ENCODE measurements at regions not wholly inside any gene's neighbourhood (a gene's known extent, or its start where the extent isn't known, plus 50 kb on each side); places are given as distances from the start of the nearest gene placed in this dataset.

DNA sequence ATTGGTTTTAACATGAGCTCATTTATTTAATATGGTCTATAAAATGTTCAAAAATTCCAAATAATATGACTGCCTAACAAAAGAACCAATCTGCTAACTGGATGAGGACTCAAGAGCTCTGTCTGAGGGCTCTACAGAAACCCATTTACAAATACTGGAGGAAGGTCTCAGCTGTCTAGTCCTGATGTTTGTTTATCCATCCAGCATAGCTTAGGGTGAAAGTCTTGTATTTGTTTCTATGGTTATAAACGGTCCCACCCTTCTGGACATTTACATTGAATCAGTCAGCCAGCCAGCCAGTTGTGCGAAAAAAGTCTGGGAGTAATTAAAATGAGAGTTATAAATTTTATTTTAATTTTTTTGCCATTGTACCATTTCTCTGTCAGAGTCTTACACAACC is 220.7 kb downstream of the BMP4 start:
- Histone ChIP-seq H3K9me3 (no peaks in the 10 kb centered on the region), H3K27ac (no peak overlapping the region), H3K27me3 (replicated peaks; ENCODE audit: insufficient read depth) (no peaks in the 10 kb centered on the region), H3K36me3 (no peaks in the 10 kb centered on the region), H3K4me3 (no peak overlapping the region), H3K4me1 (ENCODE audit: control insufficient read depth in 1 of 2, low read depth in 2 of 2) (no peaks in the 10 kb centered on the region)
- DNase-seq (ENCODE audit: low spot score) = no peak
- no peak for ATAC-seq (ENCODE audit: insufficient number of reproducible peaks, low FRiP score, low read depth)
- TF ChIP-seq, protein P1, sequence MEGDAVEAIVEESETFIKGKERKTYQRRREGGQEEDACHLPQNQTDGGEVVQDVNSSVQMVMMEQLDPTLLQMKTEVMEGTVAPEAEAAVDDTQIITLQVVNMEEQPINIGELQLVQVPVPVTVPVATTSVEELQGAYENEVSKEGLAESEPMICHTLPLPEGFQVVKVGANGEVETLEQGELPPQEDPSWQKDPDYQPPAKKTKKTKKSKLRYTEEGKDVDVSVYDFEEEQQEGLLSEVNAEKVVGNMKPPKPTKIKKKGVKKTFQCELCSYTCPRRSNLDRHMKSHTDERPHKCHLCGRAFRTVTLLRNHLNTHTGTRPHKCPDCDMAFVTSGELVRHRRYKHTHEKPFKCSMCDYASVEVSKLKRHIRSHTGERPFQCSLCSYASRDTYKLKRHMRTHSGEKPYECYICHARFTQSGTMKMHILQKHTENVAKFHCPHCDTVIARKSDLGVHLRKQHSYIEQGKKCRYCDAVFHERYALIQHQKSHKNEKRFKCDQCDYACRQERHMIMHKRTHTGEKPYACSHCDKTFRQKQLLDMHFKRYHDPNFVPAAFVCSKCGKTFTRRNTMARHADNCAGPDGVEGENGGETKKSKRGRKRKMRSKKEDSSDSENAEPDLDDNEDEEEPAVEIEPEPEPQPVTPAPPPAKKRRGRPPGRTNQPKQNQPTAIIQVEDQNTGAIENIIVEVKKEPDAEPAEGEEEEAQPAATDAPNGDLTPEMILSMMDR (IDR thresholded peaks at IDR 0.05) = no peak

DNA sequence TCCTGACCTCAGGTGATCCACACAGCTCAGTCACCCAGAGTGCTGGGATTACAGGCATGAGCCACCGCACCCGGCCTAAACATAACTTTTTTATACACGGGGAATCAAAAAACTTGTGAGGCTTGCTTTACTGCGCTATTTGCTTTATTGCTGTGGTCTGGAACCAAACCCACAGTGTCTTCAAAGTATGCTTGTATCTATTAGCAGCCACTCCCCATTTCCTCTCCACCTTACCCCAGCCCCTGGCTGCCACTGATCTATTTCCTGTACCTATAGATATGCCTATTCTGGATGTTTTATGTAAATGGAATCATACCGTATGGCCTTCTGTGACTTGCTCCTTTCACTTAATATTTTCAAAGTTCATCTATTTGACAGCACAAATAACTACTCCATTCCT is 233.4 kb downstream of the BMP4 start:
- DNase-seq (ENCODE audit: low spot score) (no peak), ATAC-seq (ENCODE audit: insufficient number of reproducible peaks, low FRiP score, low read depth) (no peak)
- no peaks in the 10 kb centered on the region for H3K9me3 ChIP-seq
- TF ChIP-seq, protein P1 (IDR thresholded peaks at IDR 0.05) = no peak
- no peaks in the 10 kb centered on the region for H3K4me1 ChIP-seq (ENCODE audit: control insufficient read depth in 1 of 2, low read depth in 2 of 2)
- H3K36me3 ChIP-seq = no peaks in the 10 kb centered on the region
- H3K27me3 ChIP-seq (replicated peaks; ENCODE audit: insufficient read depth) = no peaks in the 10 kb centered on the region
- H3K4me3 ChIP-seq = no peak overlapping the region
- no peak overlapping the region for H3K27ac ChIP-seq

DNA sequence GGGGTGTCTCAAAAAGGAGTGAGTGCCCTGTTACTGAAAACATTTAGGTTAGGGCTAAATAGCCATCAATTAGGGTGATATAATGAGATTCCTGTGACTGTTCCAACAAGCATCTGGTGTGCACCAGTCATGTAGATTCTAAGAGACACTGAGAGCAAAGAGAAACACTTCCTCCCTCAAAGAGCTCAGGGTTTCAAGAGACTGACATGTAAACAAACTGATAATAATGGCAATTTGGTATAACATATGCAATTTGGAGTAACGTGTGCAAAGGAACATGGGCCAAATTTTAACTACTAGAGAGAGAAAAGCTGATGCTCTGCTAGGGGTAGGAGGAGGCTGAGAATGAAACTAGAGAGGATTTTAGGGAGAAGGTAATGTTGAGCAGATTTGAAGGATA is 237.1 kb downstream of the BMP4 start:
- H3K9me3 ChIP-seq = no peaks in the 10 kb centered on the region
- no peaks in the 10 kb centered on the region for H3K36me3 ChIP-seq
- no peaks in the 10 kb centered on the region for H3K27me3 ChIP-seq (replicated peaks; ENCODE audit: insufficient read depth)
- no peak for DNase-seq (ENCODE audit: low spot score)
- TF ChIP-seq, protein P1 (IDR thresholded peaks at IDR 0.05) = no peak
- no peak overlapping the region for H3K4me3 ChIP-seq
- peaks cover 9 to 19% of the 10 kb centered on the region in 2 donors for H3K4me1 ChIP-seq (ENCODE audit: control insufficient read depth in 1 of 2, low read depth in 2 of 2)
- ATAC-seq (ENCODE audit: insufficient number of reproducible peaks, low FRiP score, low read depth) = no peak
- no peak overlapping the region for H3K27ac ChIP-seq

DNA sequence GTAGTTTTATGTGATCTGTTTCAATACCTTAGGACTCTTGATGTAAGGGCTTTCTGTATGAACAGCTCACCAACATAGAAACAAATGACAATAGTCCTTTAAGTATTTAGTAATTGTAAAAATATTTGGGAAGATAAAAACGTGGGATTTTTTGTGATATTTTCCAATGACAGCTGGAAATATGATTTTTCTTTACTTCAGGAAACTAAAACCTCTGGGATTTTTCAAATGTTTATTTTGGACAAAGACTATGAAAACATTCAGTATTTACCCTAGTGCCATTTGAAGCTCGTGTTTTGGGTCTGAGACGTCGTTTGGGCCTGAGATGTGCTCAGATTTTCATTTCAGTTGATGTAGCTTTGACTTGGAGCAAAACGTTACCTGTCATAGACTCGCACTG is 240.0 kb downstream of the BMP4 start:
- DNase-seq (ENCODE audit: low spot score) (no peak), ATAC-seq (ENCODE audit: insufficient number of reproducible peaks, low FRiP score, low read depth) (no peak)
- H3K4me1 ChIP-seq (ENCODE audit: control insufficient read depth in 1 of 2, low read depth in 2 of 2) = peaks cover 9 to 19% of the 10 kb centered on the region in 2 donors
- TF ChIP-seq, protein P1 (IDR thresholded peaks at IDR 0.05) = no peak
- no peaks in the 10 kb centered on the region for H3K36me3 ChIP-seq
- no peak overlapping the region for H3K27ac ChIP-seq
- H3K4me3 ChIP-seq = no peak overlapping the region
- H3K27me3 ChIP-seq (replicated peaks; ENCODE audit: insufficient read depth) = no peaks in the 10 kb centered on the region
- no peaks in the 10 kb centered on the region for H3K9me3 ChIP-seq

DNA sequence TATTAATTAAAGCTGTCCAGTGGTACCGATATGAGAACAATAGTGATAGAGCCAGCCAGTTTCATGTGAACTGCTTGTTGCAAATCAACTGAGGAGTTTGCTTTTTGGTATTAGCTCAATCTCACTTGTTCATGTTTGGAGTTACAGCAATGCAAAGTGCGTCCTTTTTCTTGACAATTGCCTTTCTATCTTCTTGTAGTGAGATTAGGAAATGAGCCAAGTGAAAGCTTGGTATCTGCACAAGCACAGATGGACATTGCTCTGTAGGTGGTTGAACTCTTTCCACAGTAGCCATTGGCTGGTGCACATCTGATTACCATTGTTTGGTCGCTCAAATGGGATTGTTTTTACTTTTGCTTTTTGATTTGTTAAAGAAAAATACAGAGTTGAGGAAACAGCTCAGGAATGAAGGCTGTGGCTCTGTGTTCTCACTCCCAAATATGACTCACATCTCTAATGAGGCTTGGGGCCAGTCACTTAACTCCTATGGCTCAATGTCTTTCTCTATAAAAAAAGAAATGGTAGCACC is 241.4 kb downstream of the BMP4 start:
- Histone ChIP-seq H3K36me3 (no peaks in the 10 kb centered on the region), H3K9me3 (no peaks in the 10 kb centered on the region), H3K4me3 (peak overlapping the region; percentile 56), H3K27me3 (replicated peaks; ENCODE audit: insufficient read depth) (no peaks in the 10 kb centered on the region), H3K27ac (no peak overlapping the region), H3K4me1 (ENCODE audit: control insufficient read depth in 1 of 2, low read depth in 2 of 2) (peaks cover 9 to 19% of the 10 kb centered on the region in 2 donors)
- ATAC-seq (ENCODE audit: insufficient number of reproducible peaks, low FRiP score, low read depth) = no peak
- no peak for DNase-seq (ENCODE audit: low spot score)
- TF ChIP-seq, protein P1 (IDR thresholded peaks at IDR 0.05) = no peak
